ENCODE measurements at regions not wholly inside any gene's neighbourhood (a gene's known extent, or its start where the extent isn't known, plus 50 kb on each side); places are given as distances from the start of the nearest gene placed in this dataset.
A peak's percentile ranks its signal among the peaks of the same experiment; 100 is the strongest.

DNA sequence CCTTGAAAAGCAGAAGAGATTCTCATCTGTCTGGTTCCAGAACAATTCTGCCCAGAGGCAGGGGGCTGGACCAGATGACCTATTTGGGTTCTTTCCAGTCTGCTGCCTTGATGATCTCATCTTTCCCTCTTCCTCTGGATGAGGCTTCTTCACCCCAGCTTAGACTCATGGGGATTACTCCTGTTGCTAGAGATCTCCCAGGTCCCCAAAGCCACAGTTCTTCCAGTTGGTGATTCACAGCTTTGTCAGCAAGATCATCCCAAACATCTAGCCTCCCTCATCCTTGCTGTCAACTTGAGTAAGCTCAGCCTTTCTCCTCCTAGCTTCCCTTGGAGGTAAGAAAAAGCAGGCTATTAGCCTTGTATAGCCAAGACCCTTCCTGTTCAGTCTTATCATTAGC is 64.2 kb upstream of the PJA1 start:
- no peaks in the 10 kb centered on the region for H3K27me3 ChIP-seq
- no peak overlapping the region for H3K4me3 ChIP-seq
- DNase-seq (ENCODE audit: extremely low spot score): no peak
- TF ChIP-seq EP300 (IDR thresholded peaks at IDR 0.05) (no peak), CTCF (IDR thresholded peaks at IDR 0.05) (no peak), POLR2AphosphoS5 (IDR thresholded peaks at IDR 0.05) (no peak), POLR2A (IDR thresholded peaks at IDR 0.05; ENCODE audit: low read depth) (no peak)
- H3K36me3 ChIP-seq: no peaks in the 10 kb centered on the region
- H3K9me3 ChIP-seq: no peaks in the 10 kb centered on the region
- peaks cover 0 to 17% (median 11%) of the 10 kb centered on the region in 4 donors for H3K4me1 ChIP-seq
- no peak overlapping the region for H3K27ac ChIP-seq (replicated peaks in 1 of 4)
- intact Hi-C loops (cut with DNase I): loop anchor here (5.0 kb wide), 1 partner anchor 53 kb away; no protein-coding TSS in a partner anchor

GRCh38 chrX:69228732-69229131 is 63.5 kb upstream of the PJA1 start:
- TF ChIP-seq POLR2AphosphoS5 (IDR thresholded peaks at IDR 0.05): no peak

DNA sequence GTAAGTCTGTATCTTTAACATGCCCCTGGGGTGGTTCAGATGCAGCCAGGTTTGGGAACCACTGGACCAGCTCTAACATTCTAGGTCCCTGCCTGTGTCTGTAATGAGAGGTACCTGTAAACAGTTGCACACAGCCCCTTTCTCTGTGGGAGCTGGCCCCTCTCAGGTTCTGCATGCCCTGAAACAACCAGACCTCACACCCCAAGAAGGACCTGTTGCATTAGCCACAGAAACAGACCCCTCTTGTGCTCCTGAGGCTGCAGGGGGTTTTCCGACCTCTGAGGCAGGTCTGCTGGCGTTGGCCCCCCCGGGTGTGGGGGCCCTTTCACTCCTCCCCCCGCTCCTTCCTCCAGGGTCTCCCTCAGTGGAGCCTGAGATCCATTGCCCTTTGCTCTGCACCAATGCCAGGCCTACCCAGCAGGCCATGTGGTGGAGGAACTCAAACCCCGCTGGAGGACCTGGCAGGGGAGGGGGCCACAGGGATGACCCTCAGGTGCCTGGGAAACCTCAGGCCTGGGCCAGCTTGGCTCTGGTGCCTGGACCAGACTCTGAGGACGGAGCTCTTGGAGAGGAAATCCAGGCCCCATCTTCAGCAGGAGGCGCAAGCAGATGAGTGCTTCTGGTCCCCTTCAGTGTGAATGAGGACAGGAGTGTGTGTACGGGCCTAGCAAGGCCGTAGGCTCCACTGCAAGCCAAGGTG is 61.4 kb upstream of the PJA1 start:
- DNase-seq (ENCODE audit: extremely low spot score): no peak
- Histone ChIP-seq H3K27me3 (no peaks in the 10 kb centered on the region), H3K4me1 (peaks cover 0 to 24% (median 18%) of the 10 kb centered on the region in 4 donors), H3K9me3 (no peaks in the 10 kb centered on the region), H3K4me3 (no peak overlapping the region), H3K36me3 (no peaks in the 10 kb centered on the region), H3K27ac (replicated peaks in 1 of 4) (no peak overlapping the region)
- TF ChIP-seq CTCF (IDR thresholded peaks at IDR 0.05) (no peak), POLR2A (IDR thresholded peaks at IDR 0.05; ENCODE audit: low read depth) (no peak), POLR2AphosphoS5 (IDR thresholded peaks at IDR 0.05) (no peak), EP300 (IDR thresholded peaks at IDR 0.05) (no peak)
- WGBS: 90% methylated on average over 8 of the region's 9 CpGs
- intact Hi-C loops (cut with DNase I): loop anchor here (5.0 kb wide), 1 partner anchor 56 kb away; no protein-coding TSS in a partner anchor

More at GRCh38 chrX:69228732-69229131, 63.5 kb upstream of the PJA1 start:
- Histone ChIP-seq H3K4me1 (peaks cover 0 to 17% (median 11%) of the 10 kb centered on the region in 4 donors), H3K36me3 (no peaks in the 10 kb centered on the region), H3K9me3 (no peaks in the 10 kb centered on the region), H3K4me3 (no peak overlapping the region), H3K27me3 (no peaks in the 10 kb centered on the region), H3K27ac (replicated peaks in 1 of 4) (no peak overlapping the region)
- intact Hi-C loops (cut with DNase I): loop anchor here (5.0 kb wide), 1 partner anchor 54 kb away; no protein-coding TSS in a partner anchor
- WGBS: 63% methylated on average over 4 of the region's 4 CpGs
- no peak for DNase-seq (ENCODE audit: extremely low spot score)

- Histone ChIP-seq H3K4me3 (no peak overlapping the region), H3K27me3 (no peaks in the 10 kb centered on the region), H3K27ac (replicated peaks in 1 of 4) (no peak overlapping the region), H3K9me3 (no peaks in the 10 kb centered on the region), H3K4me1 (peaks cover 0 to 17% (median 9%) of the 10 kb centered on the region in 4 donors), H3K36me3 (no peaks in the 10 kb centered on the region)
- no peak for TF ChIP-seq EP300 (IDR thresholded peaks at IDR 0.05)
- TF ChIP-seq POLR2AphosphoS5 (IDR thresholded peaks at IDR 0.05): no peak
- TF ChIP-seq CTCF (IDR thresholded peaks at IDR 0.05): peak; percentile 68 to 74 (median 70)
- TF ChIP-seq POLR2A (IDR thresholded peaks at IDR 0.05; ENCODE audit: low read depth): no peak
- 25% methylated on average over 11 of the region's 12 CpGs for WGBS
- intact Hi-C loops (cut with DNase I): loop anchor here (5.0 kb wide), 2 partner anchors 130 to 395 kb away; partner anchors contain the start of gene EFNB1
- DNase-seq (ENCODE audit: extremely low spot score): peak; percentile 92
These were observed 57.1 kb upstream of the PJA1 start for GRCh38 chrX:69222103-69223090.

All from esophagus muscularis mucosa (tissue), 4 donors.